Psoas muscle (tissue), 7 donors: ENCODE measurements at regions not wholly inside any gene's neighbourhood (a gene's known extent, or its start where the extent isn't known, plus 50 kb on each side); places are given as distances from the start of the nearest gene placed in this dataset.

ENCODE experiments used
- ATAC-seq, 4 donors: fragments of 200-7000 bp; cut with Tn5 transposase; one replicate each; pipeline ENCODE4 v1.9.1; 2020; ENCODE audit warnings: moderate library complexity in 3 of 4, mild to moderate bottlenecking in 2 of 4
- DNase-seq, 2 donors: peaks; one replicate each; pipeline ENCODE4 v3.0.0-alpha.2; 2020
- H3K27ac ChIP-seq: fragments of 200-600 bp; one replicate; pipeline ENCODE4 v1.8.0; 2022
- H3K27me3 ChIP-seq, 3 donors: fragments of 200-600 bp in 1 of 3; one replicate each; pipeline versions ENCODE4 v1.6.1 to v1.8.0; 2013 to 2022; ENCODE audit warnings: low read length in 2 of 3, mild to moderate bottlenecking in 2 of 3, moderate library complexity in 1 of 3; ENCODE audit not compliant: insufficient read depth in 3 of 3
- H3K36me3 ChIP-seq, 2 donors: fragments of 200-600 bp in 1 of 2; one replicate each; pipeline versions ENCODE4 v1.6.1 to v1.8.0; 2013 to 2022; ENCODE audit warnings: low read depth in 1 of 2, mild to moderate bottlenecking in 1 of 2, moderate library complexity in 1 of 2; ENCODE audit not compliant: insufficient read depth in 1 of 2
- H3K4me1 ChIP-seq: fragments of 200-600 bp; one replicate; pipeline ENCODE4 v1.8.0; 2022
- H3K4me3 ChIP-seq: fragments of 200-600 bp; one replicate; pipeline ENCODE4 v1.8.0; 2022; ENCODE audit warnings: mild to moderate bottlenecking
- H3K9me3 ChIP-seq: fragments of 200-600 bp; one replicate; pipeline ENCODE4 v1.8.0; 2022
- WGBS, 3 donors: extraction: QIAGEN DNeasy Blood & Tissue Kit; methylation state at CpG; one replicate each; pipeline versions ENCODE4 v1.1.6 to v1.1.7; 2013; 5-methylcytosine and 5-hydroxymethylcytosine counted together
- intact Hi-C, 2 donors: fragments of 100-400 bp; cut with DNase I; formaldehyde crosslinking; loops; one replicate each; pipeline versions ENCODE4 v1.11.0 to v1.14.2; 2022
- TF ChIP-seq, protein P1 (sequence below): fragments of 200-600 bp; IDR thresholded peaks from one replicate; pipeline ENCODE4 v1.8.0; 2022; ENCODE audit warnings: antibody characterized with exemption
- donor health status: healthy with polysubstance abuse.
- donor health status: DM: no; HTN: no; CAD: no; lungs with moderate emphysema.
- donor health status: Bipolar disorder and iron deficiency.
- donor health status: healthy.
- donor health status: DM: yes; HTN: yes; CAD: no.
- donor health status: DM: no; HTN: no; CAD: no.
- donor health status: DM: yes; HTN: yes; CAD: no.

DNA sequence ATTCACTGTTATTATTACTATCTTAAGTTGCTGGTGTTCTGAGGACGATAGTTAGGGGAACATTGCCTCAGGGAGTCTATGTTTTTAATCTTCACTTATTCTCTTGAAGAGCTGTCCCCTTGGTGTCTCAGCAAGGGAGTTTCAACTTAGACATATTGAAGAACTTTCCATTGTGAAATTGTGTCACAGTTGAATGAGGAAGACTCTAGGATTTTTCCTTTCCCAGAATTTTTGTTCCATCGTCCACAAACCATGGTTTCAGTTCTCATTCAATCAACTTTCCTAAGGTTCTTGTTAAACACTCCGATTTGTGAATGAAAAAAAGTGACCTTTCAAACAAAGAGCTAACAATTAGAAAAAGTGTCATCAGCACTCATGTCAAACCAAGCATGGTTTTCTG is 128.3 kb downstream of the GATA3 start:
- ATAC-seq: no peak
- WGBS, 3 donors: 77 to 81% (median 78%) methylated on average over 3 of the region's 3 CpGs
- TF ChIP-seq, protein P1, sequence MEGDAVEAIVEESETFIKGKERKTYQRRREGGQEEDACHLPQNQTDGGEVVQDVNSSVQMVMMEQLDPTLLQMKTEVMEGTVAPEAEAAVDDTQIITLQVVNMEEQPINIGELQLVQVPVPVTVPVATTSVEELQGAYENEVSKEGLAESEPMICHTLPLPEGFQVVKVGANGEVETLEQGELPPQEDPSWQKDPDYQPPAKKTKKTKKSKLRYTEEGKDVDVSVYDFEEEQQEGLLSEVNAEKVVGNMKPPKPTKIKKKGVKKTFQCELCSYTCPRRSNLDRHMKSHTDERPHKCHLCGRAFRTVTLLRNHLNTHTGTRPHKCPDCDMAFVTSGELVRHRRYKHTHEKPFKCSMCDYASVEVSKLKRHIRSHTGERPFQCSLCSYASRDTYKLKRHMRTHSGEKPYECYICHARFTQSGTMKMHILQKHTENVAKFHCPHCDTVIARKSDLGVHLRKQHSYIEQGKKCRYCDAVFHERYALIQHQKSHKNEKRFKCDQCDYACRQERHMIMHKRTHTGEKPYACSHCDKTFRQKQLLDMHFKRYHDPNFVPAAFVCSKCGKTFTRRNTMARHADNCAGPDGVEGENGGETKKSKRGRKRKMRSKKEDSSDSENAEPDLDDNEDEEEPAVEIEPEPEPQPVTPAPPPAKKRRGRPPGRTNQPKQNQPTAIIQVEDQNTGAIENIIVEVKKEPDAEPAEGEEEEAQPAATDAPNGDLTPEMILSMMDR: no peak
- intact Hi-C loops: no loop called here
- Histone ChIP-seq H3K4me1 (no peaks in the 10 kb centered on the region), H3K9me3 (no peaks in the 10 kb centered on the region), H3K27ac (no peak overlapping the region), H3K4me3 (no peak overlapping the region), H3K27me3 (no peaks in the 10 kb centered on the region), H3K36me3 (no peaks in the 10 kb centered on the region)
- no peak for DNase-seq

GRCh38 chr10:8183241-8183704 is 128.8 kb downstream of the GATA3 start:
- WGBS, 3 donors: 70 to 78% (median 70%) methylated on average over 5 of the region's 5 CpGs
- H3K4me3 ChIP-seq: no peak overlapping the region
- no peaks in the 10 kb centered on the region for H3K9me3 ChIP-seq
- H3K4me1 ChIP-seq: no peaks in the 10 kb centered on the region
- no peak overlapping the region for H3K27ac ChIP-seq
- DNase-seq (no peak), ATAC-seq (no peak)
- intact Hi-C loops: no loop called here
- H3K36me3 ChIP-seq: no peaks in the 10 kb centered on the region
- TF ChIP-seq, protein P1: no peak
- no peaks in the 10 kb centered on the region for H3K27me3 ChIP-seq

DNA sequence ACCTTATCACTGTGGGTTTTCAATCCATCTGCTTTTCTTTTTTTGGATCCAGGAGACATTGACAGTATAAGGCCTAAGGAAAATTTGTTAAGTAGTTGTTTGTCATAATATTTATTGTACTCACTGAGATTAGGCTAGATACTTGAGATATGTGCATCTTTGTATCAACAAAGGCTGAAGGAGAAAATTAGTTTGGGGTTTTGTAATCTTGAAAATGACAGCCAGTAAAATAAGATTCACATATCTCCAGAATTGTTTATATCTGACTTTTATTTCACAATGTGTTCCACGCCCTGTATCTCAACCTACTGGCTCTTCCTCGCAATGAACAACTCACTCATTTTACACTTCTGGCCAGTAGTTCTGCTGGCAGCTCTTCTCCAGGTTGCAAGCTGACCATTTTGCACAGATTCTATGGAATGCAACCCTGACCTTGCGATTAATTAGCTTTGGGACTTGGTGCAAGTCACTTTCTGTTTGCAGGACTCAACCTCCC is 132.7 kb downstream of the GATA3 start:
- no peaks in the 10 kb centered on the region for H3K9me3 ChIP-seq
- TF ChIP-seq, protein P1: no peak
- intact Hi-C loops: no loop called here
- ATAC-seq (no peak), DNase-seq (no peak)
- no peaks in the 10 kb centered on the region for H3K36me3 ChIP-seq
- H3K27me3 ChIP-seq: no peaks in the 10 kb centered on the region
- H3K4me1 ChIP-seq: no peaks in the 10 kb centered on the region
- no peak overlapping the region for H3K4me3 ChIP-seq
- no peak overlapping the region for H3K27ac ChIP-seq
- WGBS, 3 donors: 86 to 95% (median 94%) methylated on average over 3 of the region's 3 CpGs

DNA sequence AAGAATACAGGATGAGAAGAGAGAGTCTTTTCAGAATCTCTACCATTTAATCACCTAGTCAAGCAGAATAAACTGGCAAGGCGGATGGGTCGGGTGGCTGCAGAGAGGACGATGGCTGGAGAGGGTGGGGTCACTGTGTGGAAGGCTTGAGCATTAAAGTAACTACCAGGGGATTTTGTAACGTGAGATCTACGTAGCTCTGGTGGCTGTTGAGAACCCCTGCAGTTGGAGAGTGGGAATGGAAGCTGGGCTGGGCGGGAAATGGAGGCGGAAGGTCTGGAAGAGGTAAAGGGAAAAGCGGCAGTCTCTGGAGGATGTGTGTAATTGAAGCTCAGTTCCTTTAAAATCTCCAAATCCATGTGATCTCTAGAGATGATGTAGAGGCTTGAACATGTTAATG is 135.0 kb downstream of the GATA3 start:
- TF ChIP-seq, protein P1: no peak

DNA sequence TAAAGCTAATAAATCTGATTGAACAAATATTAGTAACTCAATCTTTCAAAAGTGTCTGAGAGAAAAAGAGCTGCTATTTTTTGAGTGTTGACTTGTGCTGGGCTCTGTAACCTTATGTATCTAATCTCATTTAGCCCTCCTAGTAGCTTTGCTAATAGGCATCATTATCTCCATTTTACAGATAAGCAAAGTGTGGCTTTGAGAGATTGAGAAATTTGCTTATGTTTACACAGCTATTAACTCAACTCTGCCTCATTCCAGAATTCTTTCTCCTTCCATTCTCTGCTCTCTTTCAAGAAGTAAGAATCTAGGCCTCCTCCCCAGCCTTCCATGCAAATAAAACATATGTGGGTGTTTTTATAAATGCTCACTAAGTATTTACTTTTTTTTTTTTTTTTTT is 137.8 kb downstream of the GATA3 start:
- TF ChIP-seq, protein P1: no peak
- no peak for DNase-seq
- Histone ChIP-seq H3K9me3 (no peaks in the 10 kb centered on the region), H3K27ac (no peak overlapping the region), H3K27me3 (no peaks in the 10 kb centered on the region), H3K4me1 (no peaks in the 10 kb centered on the region), H3K36me3 (no peaks in the 10 kb centered on the region), H3K4me3 (no peak overlapping the region)
- ATAC-seq: no peak
- intact Hi-C loops: no loop called here

More for the DNA sequence above, 135.0 kb downstream of the GATA3 start:
- Histone ChIP-seq H3K36me3 (no peaks in the 10 kb centered on the region), H3K27me3 (no peaks in the 10 kb centered on the region), H3K9me3 (no peaks in the 10 kb centered on the region), H3K4me1 (no peaks in the 10 kb centered on the region), H3K4me3 (no peak overlapping the region), H3K27ac (no peak overlapping the region)
- ATAC-seq: no peak
- intact Hi-C loops: no loop called here
- DNase-seq: no peak
- 32 to 45% (median 44%) methylated on average over 8 of the region's 8 CpGs for WGBS, 3 donors
